ENCODE measurements at regions not wholly inside any gene's neighbourhood (a gene's known extent, or its start where the extent isn't known, plus 50 kb on each side); places are given as distances from the start of the nearest gene placed in this dataset.

DNA sequence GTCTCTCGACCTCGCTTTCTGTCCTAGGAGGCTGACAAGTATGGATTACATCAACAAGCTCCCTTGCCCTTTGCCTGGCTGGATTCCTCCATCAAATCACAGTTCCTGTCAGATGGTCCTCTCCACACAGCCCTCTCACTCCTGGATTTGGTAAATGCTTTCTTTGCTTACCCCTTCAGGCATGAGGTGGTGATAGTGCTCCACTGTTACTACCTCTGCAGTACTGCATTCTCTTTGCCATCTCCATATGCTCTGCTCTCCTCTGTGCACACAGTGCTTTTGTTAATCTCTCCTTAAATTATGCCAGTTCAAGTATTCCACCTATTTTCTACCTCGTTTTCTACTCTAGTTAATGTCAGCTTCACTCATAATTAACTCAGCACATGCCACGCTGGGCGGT lies 279.2 kb downstream of the DMAC1 start:
- TF ChIP-seq, protein P1, sequence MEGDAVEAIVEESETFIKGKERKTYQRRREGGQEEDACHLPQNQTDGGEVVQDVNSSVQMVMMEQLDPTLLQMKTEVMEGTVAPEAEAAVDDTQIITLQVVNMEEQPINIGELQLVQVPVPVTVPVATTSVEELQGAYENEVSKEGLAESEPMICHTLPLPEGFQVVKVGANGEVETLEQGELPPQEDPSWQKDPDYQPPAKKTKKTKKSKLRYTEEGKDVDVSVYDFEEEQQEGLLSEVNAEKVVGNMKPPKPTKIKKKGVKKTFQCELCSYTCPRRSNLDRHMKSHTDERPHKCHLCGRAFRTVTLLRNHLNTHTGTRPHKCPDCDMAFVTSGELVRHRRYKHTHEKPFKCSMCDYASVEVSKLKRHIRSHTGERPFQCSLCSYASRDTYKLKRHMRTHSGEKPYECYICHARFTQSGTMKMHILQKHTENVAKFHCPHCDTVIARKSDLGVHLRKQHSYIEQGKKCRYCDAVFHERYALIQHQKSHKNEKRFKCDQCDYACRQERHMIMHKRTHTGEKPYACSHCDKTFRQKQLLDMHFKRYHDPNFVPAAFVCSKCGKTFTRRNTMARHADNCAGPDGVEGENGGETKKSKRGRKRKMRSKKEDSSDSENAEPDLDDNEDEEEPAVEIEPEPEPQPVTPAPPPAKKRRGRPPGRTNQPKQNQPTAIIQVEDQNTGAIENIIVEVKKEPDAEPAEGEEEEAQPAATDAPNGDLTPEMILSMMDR (optimal IDR thresholded peaks at IDR 0.05 in 1 of 3, IDR thresholded peaks at IDR 0.05 in 1 of 3, conservative IDR thresholded peaks at IDR 0.05 in 1 of 3; ENCODE audit: extremely low read depth in 1 of 3, insufficient read depth in 2 of 3, low read length in 3 of 3), result no peak
- TF ChIP-seq EZH2 (IDR thresholded peaks at IDR 0.05; ENCODE audit: low read length), result no peak

Data from keratinocyte (primary cell).